Lower leg skin (tissue), 3 donors: ENCODE measurements at regions not wholly inside any gene's neighbourhood (a gene's known extent, or its start where the extent isn't known, plus 50 kb on each side); places are given as distances from the start of the nearest gene placed in this dataset.

Source experiments
- CTCF ChIP-seq, 3 donors: fragments of 450-650 bp; IDR thresholded peaks; one replicate each; pipeline ENCODE4 v1.5.1; 2016; ENCODE audit warnings: antibody characterized with exemption in 3 of 3, mild to moderate bottlenecking in 3 of 3, moderate library complexity in 2 of 3
- POLR2A ChIP-seq, 2 donors: fragments of 450-650 bp; IDR thresholded peaks; one replicate each; pipeline ENCODE4 v1.6.1; 2016 to 2017; ENCODE audit warnings: antibody characterized with exemption in 2 of 2, mild to moderate bottlenecking in 1 of 2, moderate library complexity in 1 of 2

GRCh38 chr6:21332077-21332476, 261.5 kb upstream of the SOX4 start:
- no peak for TF ChIP-seq POLR2A (IDR thresholded peaks at IDR 0.05)
- TF ChIP-seq CTCF (IDR thresholded peaks at IDR 0.05): no peak
